SK-N-SH (cell line): ENCODE measurements at regions not wholly inside any gene's neighbourhood (a gene's known extent, or its start where the extent isn't known, plus 50 kb on each side); places are given as distances from the start of the nearest gene placed in this dataset.

Experiments
- CTCF ChIA-PET: fragments of 300-600, 350-600 bp; formaldehyde crosslinking; extraction: SDS; loops from one replicate; lab custom pipeline; 2021; lab: Yijun Ruan, JAX
- POLR2A ChIA-PET: fragments of 350-600 bp; sonication (Branson Sonifier 250); formaldehyde crosslinking; extraction: SDS; loops from one replicate; lab custom pipeline; 2020; ENCODE audit warnings: antibody characterized with exemption, inconsistent platforms; lab: Yijun Ruan, JAX
- DNase-seq: peaks from one replicate; pipeline ENCODE4 v3.0.0; 2012
- H2AFZ ChIP-seq: fragments of 200-600 bp; sonication (generic); 2 replicates; pipeline ENCODE4 v1.8.1; 2016; ENCODE audit warnings: antibody characterized with exemption, mild to moderate bottlenecking, low read depth
- H3F3A ChIP-seq: fragments of 200-600 bp; sonication (generic); replicated peaks from 2 replicates; pipeline ENCODE3; 2016; ENCODE audit warnings: antibody characterized with exemption, mild to moderate bottlenecking; ENCODE audit not compliant: insufficient read depth
- H3K27ac ChIP-seq, 2 experiments: fragments of 200-500 bp in 1 of 2; fragments of 200-600 bp in 1 of 2; sonication (Bioruptor generic) in 1 of 2; sonication (generic), shearing (Covaris generic) in 1 of 2; 2 replicates each; pipeline versions ENCODE4 v1.5.1 to v1.6.1; 2014 to 2016; ENCODE audit warnings: low read depth in 2 of 2, inconsistent platforms in 1 of 2, low read length in 1 of 2, mild to moderate bottlenecking in 1 of 2, mixed read lengths in 1 of 2
- H3K27me3 ChIP-seq: fragments of 200-600 bp; sonication (generic), shearing (Covaris generic); 2 replicates; pipeline ENCODE4 v1.6.1; 2016; ENCODE audit warnings: mixed run types; ENCODE audit not compliant: insufficient read depth
- H3K36me3 ChIP-seq, 2 experiments: fragments of 200-500 bp in 1 of 2; fragments of 200-600 bp in 1 of 2; sonication (Bioruptor generic) in 1 of 2; sonication (generic) in 1 of 2; replicated peaks in 1 of 2; 2 replicates each; pipeline versions ENCODE3 to v1.5.1; 2014 to 2016; ENCODE audit warnings: low read length in 1 of 2, mild to moderate bottlenecking in 1 of 2; ENCODE audit not compliant: insufficient read depth in 2 of 2, control insufficient read depth in 1 of 2
- H3K4me1 ChIP-seq, 2 experiments: fragments of 200-500 bp in 1 of 2; fragments of 200-600 bp in 1 of 2; sonication (Bioruptor generic) in 1 of 2; sonication (generic), shearing (Covaris generic) in 1 of 2; 2 replicates each; pipeline versions ENCODE4 v1.5.1 to v1.6.1; 2014 to 2016; ENCODE audit warnings: low read depth in 1 of 2, low read length in 1 of 2, mixed run types in 1 of 2; ENCODE audit not compliant: insufficient read depth in 2 of 2, control insufficient read depth in 1 of 2
- H3K4me2 ChIP-seq: fragments of 200-600 bp; sonication (generic), shearing (Covaris generic); 2 replicates; pipeline ENCODE4 v1.6.1; 2017; ENCODE audit warnings: mixed run types
- H3K4me3 ChIP-seq, 2 experiments: fragments of 200-500 bp in 1 of 2; fragments of 200-600 bp in 1 of 2; sonication (Bioruptor generic) in 1 of 2; sonication (generic), shearing (Covaris generic) in 1 of 2; 2 replicates each; pipeline versions ENCODE4 v1.5.1 to v1.8.1; 2014 to 2016; ENCODE audit warnings: low read depth in 2 of 2, inconsistent platforms in 1 of 2, low read length in 1 of 2, mild to moderate bottlenecking in 1 of 2, mixed read lengths in 1 of 2, moderate library complexity in 1 of 2
- H3K79me2 ChIP-seq: fragments of 200-600 bp; sonication (generic); 2 replicates; pipeline ENCODE4 v1.8.1; 2017; ENCODE audit warnings: mild to moderate bottlenecking; ENCODE audit not compliant: insufficient read depth
- H3K9ac ChIP-seq: fragments of 200-600 bp; sonication (generic); 2 replicates; pipeline ENCODE4 v1.6.1; 2017; ENCODE audit warnings: mixed run types
- H3K9me2 ChIP-seq: fragments of 200-600 bp; sonication (generic); 2 replicates; pipeline ENCODE4 v1.6.1; 2017; ENCODE audit warnings: mixed run types
- H3K9me3 ChIP-seq: fragments of 200-600 bp; sonication (generic); 2 replicates; pipeline ENCODE4 v1.6.1; 2017; ENCODE audit warnings: mixed run types, mild to moderate bottlenecking, moderate library complexity
- H4K20me1 ChIP-seq: fragments of 200-600 bp; sonication (generic); 2 replicates; pipeline ENCODE4 v1.6.1; 2017; ENCODE audit warnings: mild to moderate bottlenecking, mixed run types; ENCODE audit not compliant: insufficient read depth
- CHD2 ChIP-seq: fragments of 150-350 bp; IDR thresholded peaks from 2 replicates; pipeline ENCODE4 v1.6.1; 2018; ENCODE audit warnings: low read length; ENCODE audit not compliant: partially characterized antibody
- ELF1 ChIP-seq: IDR thresholded peaks from 2 replicates; pipeline ENCODE4 v1.4.0; 2012
- EZH2phosphoT487 ChIP-seq: fragments of 200-600 bp; sonication (generic); IDR thresholded peaks from 2 replicates; pipeline ENCODE4 v1.6.1; 2017; ENCODE audit warnings: low read depth, mixed run types, mild to moderate bottlenecking, antibody characterized with exemption, moderate library complexity, borderline replicate concordance
- FOXJ3 ChIP-seq: sonication (generic); formaldehyde crosslinking; IDR thresholded peaks from 2 replicates; pipeline ENCODE4 v1.5.1; 2020; ENCODE audit warnings: mild to moderate bottlenecking, missing genetic modification reagents
- FOXM1 ChIP-seq: IDR thresholded peaks from 2 replicates; pipeline ENCODE4 v1.4.0; 2012; ENCODE audit warnings: low read depth, mild to moderate bottlenecking
- MXI1 ChIP-seq: IDR thresholded peaks from 2 replicates; pipeline ENCODE4 v1.6.1; 2012; ENCODE audit warnings: mild to moderate bottlenecking, low read depth, low read length, improper control_type of control experiment
- NFIC ChIP-seq: IDR thresholded peaks from 2 replicates; pipeline ENCODE4 v1.4.0; 2012; ENCODE audit warnings: borderline replicate concordance
- RCOR1 ChIP-seq: fragments of 150-350 bp; IDR thresholded peaks from 2 replicates; pipeline ENCODE4 v1.6.1; 2017; ENCODE audit warnings: antibody characterized with exemption, low read length
- SIN3A ChIP-seq: IDR thresholded peaks from 2 replicates; pipeline ENCODE4 v1.6.1; 2012; ENCODE audit warnings: low read depth, mild to moderate bottlenecking, low read length, moderate library complexity, borderline replicate concordance
- TAF1 ChIP-seq: IDR thresholded peaks from 2 replicates; pipeline ENCODE4 v1.6.1; 2012; ENCODE audit warnings: low read depth, mild to moderate bottlenecking, low read length, moderate library complexity, borderline replicate concordance
- TCF12 ChIP-seq: IDR thresholded peaks from 2 replicates; pipeline ENCODE4 v1.4.0; 2012
- YY1 ChIP-seq: IDR thresholded peaks from 2 replicates; pipeline ENCODE4 v1.4.0; 2012; ENCODE audit warnings: low read depth, mild to moderate bottlenecking
- WGBS: methylation state at CpG from one replicate; pipeline ENCODE4 v1.1.6; 2017; ENCODE audit warnings: low lambda C conversion rate; 5-methylcytosine and 5-hydroxymethylcytosine counted together
- TF ChIP-seq, protein P1 (sequence below): fragments of 200-600 bp; sonication (generic); IDR thresholded peaks from 2 replicates; pipeline ENCODE4 v1.6.1; 2017; ENCODE audit warnings: antibody characterized with exemption, mild to moderate bottlenecking, moderate library complexity
- TF ChIP-seq, protein P2 (sequence below): fragments of 150-350 bp; IDR thresholded peaks from 2 replicates; pipeline ENCODE4 v1.6.1; 2017; ENCODE audit warnings: antibody characterized with exemption, low read length, low read depth, borderline replicate concordance
- TF ChIP-seq, protein P3 (sequence below): IDR thresholded peaks from 2 replicates; pipeline ENCODE4 v1.4.0; 2012; ENCODE audit warnings: low read depth, borderline replicate concordance

DNA sequence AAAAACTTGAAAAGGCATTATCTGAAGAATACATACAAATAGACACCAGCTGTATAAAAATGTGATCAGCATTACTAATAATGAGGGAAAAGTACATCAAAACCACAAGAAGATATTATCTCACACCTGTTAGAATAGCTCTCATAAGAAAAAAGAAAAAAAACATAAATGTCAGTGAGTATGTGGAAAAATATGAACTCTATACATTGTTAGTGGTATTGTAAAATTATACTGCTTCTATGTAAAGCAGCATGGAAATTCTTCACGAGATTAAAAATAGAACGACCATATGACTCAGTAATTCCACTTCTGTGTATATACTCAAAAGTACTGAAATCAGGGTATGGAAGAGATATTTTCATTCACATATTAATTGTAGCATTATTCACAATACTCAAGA is 1146.4 kb downstream of the SLITRK5 start (continued):
- TF ChIP-seq, protein P1, sequence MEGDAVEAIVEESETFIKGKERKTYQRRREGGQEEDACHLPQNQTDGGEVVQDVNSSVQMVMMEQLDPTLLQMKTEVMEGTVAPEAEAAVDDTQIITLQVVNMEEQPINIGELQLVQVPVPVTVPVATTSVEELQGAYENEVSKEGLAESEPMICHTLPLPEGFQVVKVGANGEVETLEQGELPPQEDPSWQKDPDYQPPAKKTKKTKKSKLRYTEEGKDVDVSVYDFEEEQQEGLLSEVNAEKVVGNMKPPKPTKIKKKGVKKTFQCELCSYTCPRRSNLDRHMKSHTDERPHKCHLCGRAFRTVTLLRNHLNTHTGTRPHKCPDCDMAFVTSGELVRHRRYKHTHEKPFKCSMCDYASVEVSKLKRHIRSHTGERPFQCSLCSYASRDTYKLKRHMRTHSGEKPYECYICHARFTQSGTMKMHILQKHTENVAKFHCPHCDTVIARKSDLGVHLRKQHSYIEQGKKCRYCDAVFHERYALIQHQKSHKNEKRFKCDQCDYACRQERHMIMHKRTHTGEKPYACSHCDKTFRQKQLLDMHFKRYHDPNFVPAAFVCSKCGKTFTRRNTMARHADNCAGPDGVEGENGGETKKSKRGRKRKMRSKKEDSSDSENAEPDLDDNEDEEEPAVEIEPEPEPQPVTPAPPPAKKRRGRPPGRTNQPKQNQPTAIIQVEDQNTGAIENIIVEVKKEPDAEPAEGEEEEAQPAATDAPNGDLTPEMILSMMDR, result no peak
- no peak for TF ChIP-seq TAF1
- no peak for TF ChIP-seq YY1
- TF ChIP-seq, all 33 proteins: peak for 0

DNA sequence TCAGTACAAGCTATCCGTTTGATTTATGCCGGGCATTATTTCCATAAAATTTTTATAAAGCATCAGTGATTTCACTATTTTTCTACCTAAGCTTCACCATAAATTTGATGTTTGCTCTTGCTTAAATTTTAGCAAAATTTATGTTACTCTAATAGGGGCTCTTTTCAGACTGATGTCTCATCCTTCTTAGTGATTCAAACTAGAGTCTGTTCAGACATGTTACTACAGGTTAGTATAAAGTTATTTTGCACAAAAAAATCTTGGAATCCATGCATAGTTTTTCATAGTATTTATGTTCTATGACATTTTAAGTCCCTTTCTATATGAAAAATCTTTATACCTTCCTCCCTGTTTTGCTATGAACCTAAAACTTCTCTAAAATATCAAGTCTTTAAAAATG is 1151.9 kb downstream of the SLITRK5 start:
- POLR2A ChIA-PET, result no interaction called here
- 78% methylated on average over 2 of the region's 2 CpGs for WGBS
- no peak overlapping the region for H3K4me3 ChIP-seq
- no peak overlapping the region for H3K4me2 ChIP-seq
- no peaks in the 10 kb centered on the region for H4K20me1 ChIP-seq
- no peaks in the 10 kb centered on the region for H3K9me2 ChIP-seq
- CTCF ChIA-PET, result no interaction called here
- no peaks in the 10 kb centered on the region for H3K9me3 ChIP-seq
- H3K9ac ChIP-seq, result no peak overlapping the region
- DNase-seq, result no peak
- H3K4me1 ChIP-seq, result no peaks in the 10 kb centered on the region
- TF ChIP-seq MXI1 (no peak), EZH2phosphoT487 (no peak), TCF12 (no peak), RCOR1 (no peak), FOXJ3 (no peak), NFIC (no peak), CHD2 (no peak), FOXM1 (no peak), ELF1 (no peak), SIN3A (no peak)
- TF ChIP-seq, protein P2, sequence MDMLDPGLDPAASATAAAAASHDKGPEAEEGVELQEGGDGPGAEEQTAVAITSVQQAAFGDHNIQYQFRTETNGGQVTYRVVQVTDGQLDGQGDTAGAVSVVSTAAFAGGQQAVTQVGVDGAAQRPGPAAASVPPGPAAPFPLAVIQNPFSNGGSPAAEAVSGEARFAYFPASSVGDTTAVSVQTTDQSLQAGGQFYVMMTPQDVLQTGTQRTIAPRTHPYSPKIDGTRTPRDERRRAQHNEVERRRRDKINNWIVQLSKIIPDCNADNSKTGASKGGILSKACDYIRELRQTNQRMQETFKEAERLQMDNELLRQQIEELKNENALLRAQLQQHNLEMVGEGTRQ, result no peak
- TF ChIP-seq, protein P3, sequence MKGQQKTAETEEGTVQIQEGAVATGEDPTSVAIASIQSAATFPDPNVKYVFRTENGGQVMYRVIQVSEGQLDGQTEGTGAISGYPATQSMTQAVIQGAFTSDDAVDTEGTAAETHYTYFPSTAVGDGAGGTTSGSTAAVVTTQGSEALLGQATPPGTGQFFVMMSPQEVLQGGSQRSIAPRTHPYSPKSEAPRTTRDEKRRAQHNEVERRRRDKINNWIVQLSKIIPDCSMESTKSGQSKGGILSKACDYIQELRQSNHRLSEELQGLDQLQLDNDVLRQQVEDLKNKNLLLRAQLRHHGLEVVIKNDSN, result no peak
- TF ChIP-seq, protein P1, result no peak
- H3K27ac ChIP-seq, result no peak overlapping the region
- H2AFZ ChIP-seq, result no peak overlapping the region
- H3K36me3 ChIP-seq, result no peaks in the 10 kb centered on the region
- H3K79me2 ChIP-seq, result no peaks in the 10 kb centered on the region
- no peaks in the 10 kb centered on the region for H3F3A ChIP-seq
- no peaks in the 10 kb centered on the region for H3K27me3 ChIP-seq
